ENCODE measurements at regions not wholly inside any gene's neighbourhood (a gene's known extent, or its start where the extent isn't known, plus 50 kb on each side); places are given as distances from the start of the nearest gene placed in this dataset.

DNA sequence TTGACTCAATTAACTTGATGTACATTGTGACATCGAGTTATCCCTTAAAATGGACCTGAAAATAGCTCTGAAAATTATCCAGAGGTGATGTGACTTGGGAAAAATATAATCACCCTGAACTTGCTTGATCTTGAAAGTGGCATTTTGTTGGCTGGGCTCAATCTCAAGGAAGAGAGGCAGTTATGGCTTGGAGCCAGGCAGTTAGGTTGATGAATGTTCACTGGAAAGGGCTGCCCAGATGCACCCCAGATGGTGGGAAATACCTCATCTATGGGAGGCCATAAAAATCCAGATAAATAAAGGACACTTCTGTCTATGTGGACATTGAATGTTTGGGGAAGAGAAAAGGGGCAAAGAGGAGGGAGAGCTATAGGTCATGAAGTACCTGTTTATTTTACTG lies 55.7 kb upstream of the OR5AN1 start:
- H3K4me3 ChIP-seq, result no peak overlapping the region
- no peak for DNase-seq
- H3K9me3 ChIP-seq, result peaks cover 3% of the 10 kb centered on the region; the same call in 1 of the 2 replicates
- no peaks in the 10 kb centered on the region for H3K36me3 ChIP-seq
- no peaks in the 10 kb centered on the region for H3K27me3 ChIP-seq

DNA sequence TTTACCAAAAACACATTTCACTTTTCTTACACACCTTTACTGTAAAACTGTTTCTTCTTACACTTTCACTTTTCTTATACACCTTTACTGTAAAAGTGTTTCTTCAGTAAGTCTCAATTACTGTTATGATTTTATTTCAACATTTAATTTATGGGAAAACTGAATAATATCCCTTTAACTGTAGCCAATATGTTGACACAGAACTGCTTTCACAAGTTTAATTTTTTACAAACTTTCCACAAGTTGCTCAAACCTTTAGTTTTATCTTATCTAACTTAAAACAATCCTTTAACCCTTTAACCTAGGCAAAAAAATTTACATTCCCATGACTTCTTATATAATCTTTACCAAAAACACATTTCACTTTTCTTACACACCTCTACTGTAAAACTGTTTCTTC lies 63.3 kb upstream of the OR5AN1 start:
- no peaks in the 10 kb centered on the region for H3K9me3 ChIP-seq
- H3K36me3 ChIP-seq, result no peaks in the 10 kb centered on the region

DNA sequence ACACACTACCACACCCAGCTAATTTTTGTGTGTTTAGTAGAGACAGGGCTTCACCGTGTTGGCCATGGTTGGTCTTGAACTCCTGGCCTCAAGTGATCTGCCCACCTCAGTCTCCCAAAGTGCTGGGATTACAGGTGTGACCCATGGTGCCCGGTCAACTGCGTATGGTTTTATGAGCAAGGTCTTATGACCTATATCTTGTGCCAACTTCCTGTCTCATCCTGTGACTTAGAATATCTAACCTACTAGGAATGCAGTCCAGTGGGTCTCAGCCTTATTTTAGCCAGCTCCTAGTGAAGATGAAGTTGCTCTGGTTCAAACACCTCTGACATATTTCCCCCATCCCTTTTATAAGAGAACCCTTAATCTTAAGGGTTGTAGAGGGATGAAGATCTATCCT lies 66.1 kb upstream of the OR5AN1 start:
- Histone ChIP-seq H3K27me3 (no peaks in the 10 kb centered on the region), H3K9me3 (no peaks in the 10 kb centered on the region), H3K36me3 (no peaks in the 10 kb centered on the region), H3K4me3 (no peak overlapping the region)
- DNase-seq, result no peak

More for the DNA sequence above, 63.3 kb upstream of the OR5AN1 start:
- no peaks in the 10 kb centered on the region for H3K27me3 ChIP-seq
- no peak for DNase-seq
- no peak overlapping the region for H3K4me3 ChIP-seq

DNA sequence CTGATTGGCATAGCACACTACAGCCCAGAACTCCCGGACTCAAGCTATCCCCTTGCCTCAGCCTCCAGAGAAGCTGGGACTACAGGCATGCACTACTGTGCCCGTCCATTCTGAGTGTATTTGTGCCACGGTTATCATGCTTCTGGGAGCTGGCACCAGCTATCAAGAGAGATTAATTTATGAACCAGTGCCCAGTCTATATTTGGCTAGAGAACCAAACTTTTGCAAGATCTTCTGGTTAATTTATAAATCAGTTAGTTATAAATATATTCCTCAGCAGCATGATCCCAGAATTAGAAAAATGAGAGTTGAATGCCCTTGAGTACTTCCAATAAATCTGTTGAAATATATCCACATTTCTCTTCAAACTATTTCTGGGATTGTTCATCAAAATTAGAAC lies 67.5 kb upstream of the OR5AN1 start:
- no peak for DNase-seq
- H3K27me3 ChIP-seq, result no peaks in the 10 kb centered on the region
- no peaks in the 10 kb centered on the region for H3K36me3 ChIP-seq
- no peak overlapping the region for H3K4me3 ChIP-seq
- no peaks in the 10 kb centered on the region for H3K9me3 ChIP-seq

- no peak for DNase-seq
- H3K27me3 ChIP-seq, result no peaks in the 10 kb centered on the region
- no peaks in the 10 kb centered on the region for H3K36me3 ChIP-seq
- no peaks in the 10 kb centered on the region for H3K9me3 ChIP-seq
- no peak overlapping the region for H3K4me3 ChIP-seq
Observed at GRCh38 chr11:59289356-59290181, 69.1 kb upstream of the OR5AN1 start.

DNA sequence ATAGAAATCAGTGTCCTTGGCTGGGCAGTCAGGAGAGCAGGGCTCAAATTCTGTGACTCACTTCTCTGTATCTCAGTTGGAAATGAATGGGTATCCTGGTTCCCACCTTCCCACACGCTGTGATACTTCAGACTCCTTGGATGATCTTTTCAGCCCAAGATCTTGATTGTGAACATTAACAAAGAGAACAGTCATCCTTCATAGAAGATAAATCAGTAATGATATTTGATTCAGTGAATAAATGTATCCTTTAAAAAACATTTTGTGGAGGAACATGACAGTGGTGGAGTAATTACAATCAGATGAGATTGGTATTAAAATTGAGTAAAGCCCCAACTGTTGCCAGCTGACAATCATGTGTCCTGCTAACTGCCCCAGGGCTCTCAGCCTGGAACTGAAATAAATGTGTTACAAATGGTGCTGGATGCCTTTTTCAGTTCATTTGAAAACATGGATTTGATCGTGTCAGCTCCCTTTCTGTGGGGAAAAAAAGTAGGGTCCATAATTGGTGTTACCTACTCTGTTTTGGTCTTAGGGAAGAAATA lies 72.9 kb upstream of the OR5AN1 start:
- no peaks in the 10 kb centered on the region for H3K36me3 ChIP-seq
- no peaks in the 10 kb centered on the region for H3K27me3 ChIP-seq
- no peak for DNase-seq
- no peaks in the 10 kb centered on the region for H3K9me3 ChIP-seq
- no peak overlapping the region for H3K4me3 ChIP-seq

GRCh38 chr11:59284773-59285129 lies 72.0 kb upstream of the MPEG1 start:
- no peak overlapping the region for H3K4me3 ChIP-seq
- no peaks in the 10 kb centered on the region for H3K36me3 ChIP-seq
- DNase-seq, result no peak
- no peaks in the 10 kb centered on the region for H3K9me3 ChIP-seq
- no peaks in the 10 kb centered on the region for H3K27me3 ChIP-seq

DNA sequence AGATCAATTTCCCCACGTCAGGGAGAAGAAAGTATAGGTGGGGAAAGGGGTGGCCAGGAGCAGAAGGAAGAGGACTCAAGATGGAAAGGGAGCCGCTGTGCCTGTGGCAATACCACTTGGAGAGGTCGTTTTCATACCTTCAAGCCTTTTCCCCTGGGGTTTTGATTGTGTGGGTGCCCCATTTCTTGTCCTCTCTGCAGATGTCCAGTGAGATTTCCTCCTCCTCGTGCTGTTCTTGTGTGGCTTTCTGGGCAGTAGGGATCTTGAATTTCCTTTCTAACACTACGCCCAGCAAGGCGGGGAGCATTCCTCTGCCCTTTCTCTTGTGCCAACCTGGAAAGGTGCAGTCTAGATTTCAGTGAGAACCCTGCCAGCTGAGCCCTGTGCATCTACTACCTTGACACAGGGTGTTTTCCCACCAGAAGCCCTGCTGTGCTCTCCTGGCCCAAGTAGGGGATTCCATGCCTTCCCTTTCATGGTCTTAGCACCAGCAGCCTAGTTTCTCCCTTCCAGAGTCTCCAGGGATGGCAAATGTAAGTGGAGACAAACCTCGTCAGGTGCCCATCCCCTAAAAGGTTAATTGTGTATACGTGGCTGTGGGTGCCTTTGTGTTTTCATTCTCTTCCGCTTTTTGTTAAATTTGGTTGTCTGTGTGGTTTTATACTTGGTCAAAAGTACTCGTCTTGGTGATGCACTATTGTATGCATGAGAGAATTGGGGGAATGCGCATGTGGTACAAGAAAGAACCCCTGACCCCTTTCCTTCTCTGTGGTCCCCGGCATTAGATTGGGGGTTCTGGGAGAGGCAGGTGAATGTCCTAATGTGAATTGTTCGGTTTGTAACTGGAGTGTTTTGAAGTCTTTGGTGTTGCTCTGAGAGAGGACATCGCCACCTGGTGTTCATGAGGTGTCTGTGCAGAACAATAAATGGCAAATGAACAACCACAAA lies 71.4 kb upstream of the MPEG1 start:
- Histone ChIP-seq H3K36me3 (no peaks in the 10 kb centered on the region), H3K9me3 (no peaks in the 10 kb centered on the region), H3K27me3 (no peaks in the 10 kb centered on the region), H3K4me3 (no peak overlapping the region)
- peak; percentile 30 for DNase-seq

DNA sequence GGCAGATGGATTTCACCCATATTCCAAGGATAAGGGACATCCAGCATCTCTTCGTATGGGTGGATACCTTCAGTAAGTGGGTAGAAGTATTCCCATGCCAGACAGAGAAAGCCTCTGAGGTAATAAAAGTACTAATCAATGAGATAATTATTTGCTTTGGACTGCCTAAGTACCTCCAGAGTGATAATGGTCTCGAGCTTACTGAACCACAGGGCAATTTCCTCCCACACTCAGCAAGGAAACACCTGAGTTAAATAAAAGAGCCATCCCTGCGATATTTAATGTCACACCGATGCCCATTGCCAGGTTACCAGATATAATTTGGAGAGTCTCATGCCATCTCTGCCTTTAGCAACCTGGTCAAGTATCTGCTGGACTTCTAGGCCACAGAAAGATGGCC lies 70.6 kb upstream of the MPEG1 start:
- Histone ChIP-seq H3K27me3 (no peaks in the 10 kb centered on the region), H3K36me3 (no peaks in the 10 kb centered on the region), H3K9me3 (no peaks in the 10 kb centered on the region), H3K4me3 (no peak overlapping the region)
- no peak for DNase-seq

DNA sequence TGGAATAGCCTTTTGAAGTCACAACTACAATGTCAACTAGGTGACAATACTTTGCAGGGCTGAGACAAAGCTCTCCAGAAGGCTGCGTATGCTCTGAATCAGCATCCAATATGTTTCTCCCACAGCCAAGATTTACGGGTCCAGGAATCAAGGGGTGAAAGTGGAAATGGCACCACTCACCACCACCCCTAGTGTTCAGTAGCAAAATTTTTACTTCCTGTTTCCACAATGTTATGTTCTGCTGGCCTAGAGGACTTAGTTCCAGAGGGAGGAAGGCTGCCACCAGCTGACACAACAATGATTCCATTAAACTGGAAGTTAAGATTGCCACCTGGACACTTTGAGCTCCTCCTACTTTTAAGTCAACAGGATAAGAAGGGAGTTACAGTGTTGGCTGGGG lies 68.5 kb upstream of the MPEG1 start:
- H3K36me3 ChIP-seq, result no peaks in the 10 kb centered on the region
- H3K27me3 ChIP-seq, result no peaks in the 10 kb centered on the region
- no peak for DNase-seq
- H3K9me3 ChIP-seq, result no peaks in the 10 kb centered on the region
- no peak overlapping the region for H3K4me3 ChIP-seq

DNA sequence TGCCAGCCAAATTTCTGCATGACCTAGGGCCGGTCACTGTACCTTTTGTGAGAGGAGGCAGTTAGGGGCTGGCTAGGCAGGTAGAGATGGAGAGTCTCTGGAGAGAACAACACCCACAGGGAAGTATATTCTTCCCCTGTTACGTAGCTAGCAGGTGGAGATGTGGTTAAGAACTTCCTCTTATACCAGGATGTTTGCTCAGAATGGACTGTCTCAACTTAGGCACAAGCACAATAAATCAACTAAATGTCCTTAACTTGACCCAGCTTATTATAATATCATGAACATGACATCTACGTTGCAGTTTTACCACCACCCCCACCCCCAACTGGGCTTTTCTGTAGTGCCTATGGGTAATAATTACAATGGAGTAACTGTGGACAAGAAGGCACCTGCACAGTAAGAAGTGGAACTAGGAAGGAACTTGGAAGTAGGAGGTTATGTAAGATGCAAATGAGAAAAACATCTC lies 60.7 kb upstream of the MPEG1 start:
- Histone ChIP-seq H3K9me3 (no peaks in the 10 kb centered on the region), H3K36me3 (no peaks in the 10 kb centered on the region), H3K4me3 (no peak overlapping the region), H3K27me3 (no peaks in the 10 kb centered on the region)
- no peak for DNase-seq

DNA sequence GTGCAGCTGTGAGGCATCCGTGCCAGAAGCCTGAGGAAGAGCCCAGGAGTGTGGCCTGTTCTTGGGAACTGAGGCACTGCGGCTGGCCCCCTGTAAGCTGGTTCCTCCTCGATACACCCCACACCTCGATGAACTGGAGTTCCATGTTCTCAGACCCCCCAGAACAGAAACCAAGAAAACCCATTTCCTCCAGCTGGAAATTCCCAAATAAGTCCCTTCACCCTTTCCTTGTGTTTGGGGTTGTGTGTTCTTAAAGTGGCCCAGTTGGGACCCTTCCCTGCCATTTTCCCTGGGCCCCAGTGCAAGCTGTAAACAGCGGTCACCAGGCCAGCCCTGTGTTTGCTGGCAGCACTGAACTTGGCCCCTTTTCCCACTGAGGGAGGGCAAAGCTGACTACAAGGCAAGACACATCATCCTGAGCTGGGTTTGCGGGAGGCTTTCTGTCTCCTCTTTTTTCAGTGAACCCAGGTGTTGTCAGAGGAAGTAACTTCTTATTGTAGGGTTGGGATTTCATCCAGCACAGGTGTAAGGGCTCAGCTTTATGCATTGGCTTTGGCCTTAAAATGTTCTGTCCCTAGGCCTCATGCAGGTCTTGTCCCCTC lies 60.1 kb upstream of the MPEG1 start:
- H3K9me3 ChIP-seq, result no peaks in the 10 kb centered on the region
- H3K4me3 ChIP-seq, result no peak overlapping the region
- DNase-seq, result no peak
- H3K36me3 ChIP-seq, result no peaks in the 10 kb centered on the region
- H3K27me3 ChIP-seq, result no peaks in the 10 kb centered on the region

DNA sequence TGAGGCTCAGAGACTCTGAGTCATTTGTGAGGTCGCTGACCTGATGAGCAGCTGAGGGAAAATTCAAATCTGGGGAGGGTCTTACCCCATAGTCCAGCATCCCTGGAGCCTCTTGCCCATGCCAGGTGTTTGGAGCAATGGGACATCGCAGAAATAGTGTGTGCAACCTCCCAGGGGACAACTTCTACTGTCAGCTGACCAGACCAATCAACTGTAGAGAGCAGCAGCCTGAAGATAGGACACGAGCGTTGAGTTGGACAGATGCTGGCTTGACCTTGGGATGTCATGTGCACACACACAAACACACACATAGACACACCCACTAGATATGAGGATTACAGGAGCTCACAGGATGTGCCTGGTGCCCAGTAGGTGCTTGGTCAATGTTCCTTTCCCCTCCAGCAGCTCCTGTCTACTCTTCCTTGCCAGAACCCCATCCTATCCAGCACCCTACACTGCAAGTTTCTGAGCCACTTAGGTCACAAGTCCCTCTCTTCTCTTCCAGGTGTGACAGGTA lies 59.1 kb upstream of the MPEG1 start:
- no peak for DNase-seq

GRCh38 chr11:59271247-59271755 lies 58.6 kb upstream of the MPEG1 start:
- H3K36me3 ChIP-seq, result no peaks in the 10 kb centered on the region
- no peaks in the 10 kb centered on the region for H3K9me3 ChIP-seq
- no peak for DNase-seq

More for the DNA sequence above, 59.1 kb upstream of the MPEG1 start:
- H3K27me3 ChIP-seq, result no peaks in the 10 kb centered on the region
- H3K36me3 ChIP-seq, result no peaks in the 10 kb centered on the region
- H3K9me3 ChIP-seq, result no peaks in the 10 kb centered on the region
- H3K4me3 ChIP-seq, result no peak overlapping the region

GRCh38 chr11:59267736-59268475 lies 55.2 kb upstream of the MPEG1 start:
- no peaks in the 10 kb centered on the region for H3K27me3 ChIP-seq
- no peaks in the 10 kb centered on the region for H3K36me3 ChIP-seq
- no peak overlapping the region for H3K4me3 ChIP-seq
- H3K9me3 ChIP-seq, result no peaks in the 10 kb centered on the region
- peak; percentile 47 for DNase-seq

More at GRCh38 chr11:59271247-59271755, 58.6 kb upstream of the MPEG1 start:
- Histone ChIP-seq H3K4me3 (no peak overlapping the region), H3K27me3 (no peaks in the 10 kb centered on the region)

- peak; percentile 78 for DNase-seq
Observed at GRCh38 chr11:59267196-59267595, 54.5 kb upstream of the MPEG1 start.

More at GRCh38 chr11:59267196-59267595, 54.5 kb upstream of the MPEG1 start:
- no peaks in the 10 kb centered on the region for H3K36me3 ChIP-seq
- H3K4me3 ChIP-seq, result no peak overlapping the region
- no peaks in the 10 kb centered on the region for H3K27me3 ChIP-seq
- no peaks in the 10 kb centered on the region for H3K9me3 ChIP-seq
